COLO829 (cell line): ENCODE measurements at regions not wholly inside any gene's neighbourhood (a gene's known extent, or its start where the extent isn't known, plus 50 kb on each side); places are given as distances from the start of the nearest gene placed in this dataset.
A peak's percentile ranks its signal among the peaks of the same experiment; 100 is the strongest.
"Not testable (repeated sequence)": the region's sequence is repeated elsewhere in the genome, so short reads cannot be mapped to it uniquely, and the experiment has no call there.

Experiments used
- DNase-seq: peaks from one replicate; pipeline ENCODE4 v3.0.0; 2012; ENCODE audit warnings: low spot score

DNA sequence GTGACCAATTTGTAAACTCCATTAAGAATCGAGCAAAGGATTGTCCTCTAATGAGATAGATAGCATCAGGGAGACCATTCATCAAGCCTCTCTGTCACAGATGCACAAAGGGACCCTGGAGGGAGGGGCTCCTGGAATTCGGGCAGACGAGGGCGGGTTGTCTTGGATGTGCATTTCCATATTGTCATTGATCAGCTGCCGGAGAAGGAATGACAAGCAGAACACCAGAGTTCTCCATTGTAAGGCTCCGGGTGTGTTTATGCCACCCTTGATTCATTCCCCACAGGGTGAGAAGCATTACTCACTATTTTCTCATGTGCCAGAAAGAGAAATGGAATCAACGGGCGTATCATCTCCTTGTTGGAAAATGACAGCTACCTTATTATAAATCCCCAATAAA is 167.5 kb downstream of the EBLN2 start:
- DNase-seq, result no peak

GRCh38 chr3:73234354-73235014 is 173.0 kb downstream of the EBLN2 start:
- no peak for DNase-seq

GRCh38 chr3:73235768-73236167 is 174.3 kb downstream of the EBLN2 start:
- no peak for DNase-seq

DNA sequence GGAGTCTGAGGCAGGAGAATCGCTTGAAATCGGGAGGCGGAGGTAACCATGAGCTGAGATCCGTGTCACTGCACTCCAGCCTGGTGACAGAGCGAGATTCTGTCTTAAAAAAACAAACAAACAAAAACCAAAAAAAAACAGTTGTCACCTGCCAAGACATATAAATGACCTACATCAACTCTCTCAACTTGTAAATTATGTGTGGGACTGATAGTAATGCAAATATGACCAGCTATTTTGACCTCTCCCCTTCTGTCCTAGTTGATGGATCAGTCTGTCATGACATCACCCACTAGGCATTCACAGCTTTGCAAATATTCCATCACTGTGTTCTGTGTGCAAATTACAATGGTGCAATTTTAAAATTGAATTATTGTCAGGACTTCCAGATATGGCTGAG is 175.4 kb downstream of the EBLN2 start:
- DNase-seq, result no peak

DNA sequence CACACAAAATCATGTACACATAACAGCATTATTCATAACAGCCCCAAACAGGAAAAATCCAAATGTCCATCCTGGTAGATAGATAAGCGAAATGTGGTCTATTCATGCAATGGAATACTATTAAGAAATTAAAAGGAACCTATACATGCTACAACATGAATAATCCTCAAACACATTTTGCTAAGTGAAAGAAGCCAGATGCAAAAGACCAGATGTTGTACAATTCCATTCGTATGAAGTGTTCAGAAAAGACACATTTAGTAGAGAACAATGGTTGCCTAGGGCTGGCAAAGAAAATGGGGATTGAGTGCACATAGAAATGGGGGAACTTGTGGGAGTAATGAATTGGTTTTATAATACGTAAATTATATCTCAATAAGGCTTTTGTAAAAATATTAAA is 182.3 kb downstream of the EBLN2 start:
- no peak for DNase-seq

DNA sequence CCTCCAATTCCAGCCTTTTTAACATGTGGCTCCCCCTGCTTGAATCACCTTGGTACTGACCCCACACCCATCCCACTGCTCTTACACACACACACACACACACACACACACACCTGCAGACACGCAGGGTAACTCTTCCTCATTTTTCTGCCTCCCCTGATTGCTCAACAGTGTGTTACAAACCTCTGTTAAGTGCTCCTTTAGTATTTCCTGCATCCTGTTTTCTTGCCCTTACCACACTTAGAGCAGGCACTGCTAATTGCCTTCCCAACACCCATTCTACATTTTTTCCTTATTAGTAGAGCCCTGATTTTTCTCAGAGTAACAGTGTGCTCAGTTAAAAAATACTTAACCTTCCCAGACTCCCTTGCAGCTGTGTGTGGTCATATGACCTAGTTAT is 184.0 kb downstream of the EBLN2 start:
- DNase-seq, result no peak

GRCh38 chr3:73249047-73249446 is 187.6 kb downstream of the EBLN2 start:
- no peak for DNase-seq

- no peak for DNase-seq
Observed at GRCh38 chr3:73254062-73254461, 192.6 kb downstream of the EBLN2 start.

DNA sequence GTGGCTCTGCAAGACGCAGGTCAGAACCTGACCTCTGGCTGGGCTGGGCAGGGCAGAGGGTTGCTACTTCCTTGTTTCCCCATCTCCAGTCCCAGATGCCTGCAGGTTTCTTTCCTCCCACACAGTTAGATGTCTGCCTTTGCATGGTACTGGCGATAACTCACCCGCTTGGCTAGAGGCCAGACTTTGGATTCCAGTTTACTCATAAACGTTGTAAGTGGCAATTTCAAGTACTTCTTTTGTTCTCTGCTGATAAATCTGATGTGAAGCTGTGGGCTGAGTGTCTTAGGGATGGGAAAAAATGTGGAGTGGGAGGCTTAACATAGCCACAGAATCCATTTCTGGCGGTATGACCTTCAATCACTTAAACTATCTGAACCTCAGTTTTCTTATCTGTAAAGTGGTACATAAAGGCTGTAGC is 194.2 kb downstream of the EBLN2 start:
- DNase-seq, result peak; percentile 98

DNA sequence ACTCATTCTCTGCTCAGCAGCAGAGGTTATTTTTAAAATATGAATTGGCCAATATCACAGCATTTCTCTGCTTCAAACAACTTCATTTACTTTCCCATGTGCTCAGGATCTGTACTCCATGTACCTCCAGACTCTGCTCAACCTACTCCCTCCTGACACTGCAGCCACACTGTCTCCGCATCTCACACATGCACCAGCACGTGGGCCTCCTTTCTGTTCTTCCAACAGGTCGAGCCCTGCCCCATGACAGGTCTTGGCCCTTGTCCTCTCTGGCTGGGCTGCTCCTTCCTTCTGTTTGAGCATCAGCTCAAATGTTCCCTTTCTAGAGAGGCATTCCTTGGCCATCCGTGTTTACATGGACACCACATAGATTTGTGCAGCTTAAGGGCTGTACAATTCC is 195.7 kb downstream of the EBLN2 start:
- DNase-seq, result no peak

DNA sequence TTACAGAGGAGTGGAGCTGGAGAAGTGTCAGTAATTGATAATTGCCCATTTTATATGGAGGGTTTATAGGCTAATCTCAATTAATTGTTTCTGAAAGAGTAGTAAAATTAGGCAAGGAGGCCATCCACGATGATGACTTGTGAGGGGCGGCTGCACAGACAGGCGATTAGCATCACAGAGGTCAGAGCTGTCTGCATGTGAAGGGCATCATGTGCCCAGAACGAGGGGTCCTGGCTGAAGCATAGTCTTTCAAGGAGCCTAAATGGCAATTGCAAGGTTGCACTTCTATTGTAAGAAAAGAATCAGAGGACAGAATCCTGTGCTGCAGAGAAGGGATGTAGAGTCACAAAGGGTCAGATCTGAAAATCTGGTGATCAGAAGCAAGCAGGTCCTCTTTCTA is 196.6 kb downstream of the EBLN2 start:
- DNase-seq, result no peak

DNA sequence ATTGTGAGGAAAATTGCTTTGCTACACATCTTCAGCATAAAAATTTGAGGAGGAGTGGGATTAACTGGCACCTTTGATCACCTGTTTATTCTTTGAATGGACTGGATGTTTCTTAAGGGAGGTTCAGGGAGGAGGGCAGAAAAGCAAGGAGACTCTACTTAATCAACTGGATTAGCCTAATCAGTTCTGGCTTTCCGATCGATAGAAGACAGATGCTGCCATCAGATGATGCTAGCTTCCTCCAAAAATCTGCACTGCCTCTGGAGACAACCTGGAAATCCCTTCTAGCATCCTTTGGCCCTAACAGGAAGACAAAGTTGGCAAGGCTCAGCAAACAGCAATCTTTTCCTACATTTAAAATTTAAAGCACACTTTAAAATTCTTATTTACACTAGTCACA is 197.8 kb downstream of the EBLN2 start:
- DNase-seq, result no peak

DNA sequence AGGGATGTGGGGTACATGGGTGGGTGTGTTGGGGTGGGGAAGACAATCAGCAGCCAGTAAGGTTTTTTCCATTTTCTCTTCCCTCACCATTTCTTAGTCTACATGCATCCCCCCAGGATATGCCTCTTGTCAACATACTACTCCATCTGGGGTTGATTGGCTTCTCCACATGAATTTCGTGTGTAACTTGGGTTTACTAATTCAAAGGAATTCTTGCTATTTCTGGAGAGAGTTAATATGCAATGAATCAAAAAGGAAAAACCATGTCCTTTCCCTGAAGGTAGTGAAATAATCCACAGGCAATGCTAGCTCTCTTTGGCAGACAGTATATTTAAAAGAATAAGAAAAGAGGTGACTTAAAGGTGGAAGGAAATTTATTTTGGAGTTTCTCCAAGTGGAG is 198.4 kb downstream of the EBLN2 start:
- DNase-seq, result no peak

- DNase-seq, result not testable (repeated sequence)
Observed at GRCh38 chr3:73266558-73266957, 205.1 kb downstream of the EBLN2 start.

DNA sequence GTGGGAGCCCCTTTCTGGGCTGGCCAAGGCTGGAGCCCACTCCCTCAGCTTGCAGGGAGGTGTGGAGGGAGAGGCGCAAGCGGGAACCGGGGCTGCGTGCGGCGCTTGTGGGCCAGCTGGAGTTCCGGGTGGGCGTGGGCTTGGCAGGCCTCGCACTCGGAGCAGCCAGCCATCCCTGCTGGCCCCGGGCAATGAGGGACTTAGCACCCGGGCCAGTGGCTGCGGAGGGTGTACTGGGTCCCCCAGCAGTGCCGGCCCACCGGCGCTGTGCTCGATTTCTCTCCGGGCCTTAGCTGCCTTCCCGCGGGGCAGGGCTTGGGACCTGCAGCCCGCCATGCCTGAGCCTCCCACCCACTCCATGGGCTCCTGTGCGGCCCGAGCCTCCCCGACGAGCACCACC is 207.7 kb downstream of the EBLN2 start:
- DNase-seq, result not testable (repeated sequence)

- DNase-seq, result no peak
Observed at GRCh38 chr3:73270839-73271483, 209.5 kb downstream of the EBLN2 start.

DNA sequence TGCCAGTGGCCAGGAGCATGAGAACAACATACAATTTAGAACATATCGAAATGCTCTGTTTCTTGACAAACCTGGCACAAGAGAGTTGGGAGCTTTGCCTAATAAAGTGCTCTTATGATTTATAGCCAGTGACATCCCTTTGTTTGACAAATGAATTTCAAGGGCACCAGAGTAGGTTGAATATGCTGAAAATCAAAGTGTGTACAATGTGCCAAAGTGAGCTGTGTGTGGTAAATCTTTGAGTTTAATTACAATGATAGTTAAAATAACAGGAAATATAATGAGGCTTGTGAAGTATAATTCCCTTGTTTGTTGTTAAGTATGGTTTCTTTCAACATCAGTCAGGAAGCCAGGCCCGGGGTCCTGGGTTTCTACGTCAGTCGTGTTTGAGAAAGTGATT is 211.9 kb downstream of the EBLN2 start:
- DNase-seq, result no peak

DNA sequence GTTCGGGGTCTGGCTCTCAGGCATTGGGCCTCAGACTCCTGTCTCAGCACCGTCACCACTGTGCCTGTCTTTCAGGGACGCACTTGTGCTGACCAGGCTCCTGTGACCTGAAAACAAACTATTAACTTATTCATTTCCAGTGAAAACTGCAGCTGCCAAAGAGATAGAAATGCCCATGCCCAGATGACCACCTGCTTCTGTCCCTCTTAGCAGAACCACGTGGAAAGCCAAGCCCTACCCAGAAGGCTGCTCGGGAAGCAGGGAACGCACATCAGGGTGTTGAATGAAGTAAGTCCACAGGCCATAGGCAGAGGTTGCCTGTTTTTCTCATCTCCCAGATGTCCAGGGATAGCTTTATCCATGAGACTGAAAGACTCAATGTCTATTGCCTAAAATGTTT is 219.3 kb downstream of the EBLN2 start:
- DNase-seq, result no peak

DNA sequence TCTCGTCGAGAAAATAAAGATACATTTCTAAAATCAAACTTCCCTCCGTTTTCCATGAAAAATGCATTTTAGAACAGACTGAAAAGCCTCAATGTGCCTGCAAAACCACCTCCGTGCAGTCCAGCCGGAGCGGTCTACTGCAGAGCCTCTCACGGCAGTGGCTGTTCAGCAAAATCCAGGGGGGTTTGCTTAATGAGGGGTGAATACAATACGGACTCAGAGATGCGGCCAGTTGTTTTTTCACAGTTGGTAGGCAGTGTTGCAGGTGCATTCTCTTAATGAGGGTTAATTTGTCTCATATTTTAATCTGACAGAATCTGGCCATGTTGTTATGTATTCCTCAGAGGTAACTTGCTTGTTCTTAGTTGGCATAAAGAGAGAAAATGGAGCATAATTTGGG is 223.0 kb downstream of the EBLN2 start:
- no peak for DNase-seq

DNA sequence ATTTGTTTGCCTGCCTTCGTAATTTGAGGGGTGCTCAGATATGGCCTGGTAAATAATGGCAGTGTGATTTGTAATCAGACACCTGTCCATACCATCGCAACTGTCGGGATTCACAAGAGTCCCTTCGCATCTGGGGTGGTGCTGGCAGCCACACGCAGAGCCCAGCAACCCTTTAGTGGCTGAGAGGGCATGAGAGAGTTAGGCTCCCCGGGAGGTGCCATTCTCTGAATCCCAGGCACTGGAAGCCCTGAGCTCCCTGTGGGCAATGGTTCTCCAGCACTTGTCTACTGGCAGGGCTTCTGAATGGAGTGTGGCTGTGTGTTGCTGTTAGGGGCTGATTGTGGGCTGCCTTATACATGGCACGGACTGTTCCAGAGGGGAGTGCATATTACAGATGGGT is 230.1 kb downstream of the EBLN2 start:
- no peak for DNase-seq

DNA sequence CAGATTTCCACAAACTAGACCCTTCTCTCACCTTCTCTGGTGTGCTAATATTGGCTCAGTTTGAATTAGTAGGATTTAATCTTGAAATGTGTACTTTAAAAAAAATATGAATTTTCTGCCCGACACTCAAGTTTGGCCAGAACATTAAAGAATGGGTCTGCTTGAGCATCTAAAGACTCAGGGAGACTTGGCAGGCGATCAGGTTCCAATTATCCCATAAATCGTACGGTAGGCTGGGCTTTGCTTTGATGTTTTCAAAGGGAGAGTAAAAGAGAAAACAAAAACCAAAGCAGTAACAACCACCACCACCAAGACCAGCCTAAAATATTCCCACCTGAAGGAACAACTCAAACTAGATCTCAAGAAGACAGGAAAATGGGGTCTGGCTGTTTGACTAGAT is 230.8 kb downstream of the EBLN2 start:
- no peak for DNase-seq

DNA sequence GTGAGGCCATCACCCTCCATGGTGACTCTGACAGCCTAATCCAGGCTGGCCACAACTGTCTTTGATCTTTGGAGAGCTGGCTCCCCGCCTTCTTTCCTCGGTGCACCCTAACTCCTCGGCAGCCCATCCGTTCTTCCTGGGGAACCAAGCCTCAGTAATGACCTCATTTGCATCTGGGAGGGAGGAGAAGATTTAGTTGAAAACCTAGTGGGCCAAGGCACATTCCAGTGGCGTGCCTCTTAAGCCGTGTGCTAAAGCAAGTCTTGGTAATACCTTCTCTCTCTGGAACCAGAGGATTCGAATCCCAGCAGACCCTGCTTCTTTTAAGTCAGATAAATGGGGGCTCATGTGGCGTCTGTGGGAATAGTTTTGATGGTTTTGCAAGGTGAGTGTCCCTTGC is 233.1 kb downstream of the EBLN2 start:
- DNase-seq, result no peak

DNA sequence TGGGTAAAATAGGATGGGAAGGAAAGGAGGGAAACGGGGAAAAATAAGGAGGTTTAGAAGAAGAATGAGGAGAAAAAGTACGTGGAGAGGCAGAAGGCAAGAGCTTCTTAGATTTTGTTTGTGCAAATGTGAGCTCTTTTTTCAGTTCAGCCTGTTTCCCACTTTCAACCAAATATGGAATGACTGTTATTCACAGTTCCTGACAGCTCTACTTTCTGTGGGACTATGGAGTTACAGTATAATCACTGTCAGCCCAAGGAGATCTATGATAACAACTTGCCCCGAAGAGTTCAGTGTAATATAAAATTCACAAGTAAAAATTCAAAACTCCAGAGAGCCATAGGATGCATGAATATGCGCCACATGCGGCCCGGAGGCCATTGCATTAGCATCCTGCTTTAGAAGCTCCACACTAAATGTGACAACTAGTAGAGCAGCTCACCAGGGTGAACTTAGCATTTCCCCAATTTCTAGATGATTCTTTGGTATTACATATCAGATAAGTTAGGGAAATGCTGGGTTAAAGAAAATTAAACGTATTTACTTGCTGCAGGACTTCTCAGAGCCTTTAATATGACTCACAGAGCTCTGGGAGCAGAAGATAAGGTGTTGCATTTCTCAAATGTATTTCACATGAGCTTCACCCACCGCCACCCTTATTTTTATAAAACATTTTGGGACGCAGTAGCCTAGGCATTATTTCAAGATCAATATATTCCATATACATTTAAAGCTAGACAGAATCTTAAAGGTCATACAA is 234.6 kb downstream of the EBLN2 start:
- DNase-seq, result no peak
